SK-N-SH treated with all-trans-retinoic acid at 6 μM for 48 hours (cell line): ENCODE measurements at regions not wholly inside any gene's neighbourhood (a gene's known extent, or its start where the extent isn't known, plus 50 kb on each side); places are given as distances from the start of the nearest gene placed in this dataset.

Source experiments
- ATAC-seq: fragments of 200-7000 bp; cut with Tn5 transposase; 3 replicates; pipeline ENCODE4 v1.9.1; 2020; ENCODE audit warnings: mild to moderate bottlenecking, moderate library complexity
- BACH2 ChIP-seq: fragments of 250-450 bp; sonication (Bioruptor Pico); IDR thresholded peaks from 2 replicates; pipeline ENCODE4 v1.9.0; 2021; ENCODE audit warnings: mild to moderate bottlenecking, borderline replicate concordance
- CSDC2 ChIP-seq: fragments of 250-450 bp; sonication (Bioruptor Pico); IDR thresholded peaks from 2 replicates; pipeline ENCODE4 v1.5.0; 2020; ENCODE audit warnings: mild to moderate bottlenecking, moderate library complexity
- ESRRG ChIP-seq: fragments of 250-450 bp; sonication (Bioruptor Pico); IDR thresholded peaks from 2 replicates; pipeline ENCODE4 v1.6.1; 2021; ENCODE audit warnings: mild to moderate bottlenecking
- GLIS3 ChIP-seq: fragments of 250-450 bp; sonication (Bioruptor Pico); IDR thresholded peaks from 2 replicates; pipeline ENCODE4 v1.5.0; 2020; ENCODE audit warnings: mild to moderate bottlenecking, moderate library complexity
- ISL1 ChIP-seq: fragments of 250-450 bp; sonication (Bioruptor Pico); IDR thresholded peaks from 2 replicates; pipeline ENCODE4 v2.1.2; 2022; ENCODE audit warnings: mild to moderate bottlenecking, moderate library complexity
- OSR1 ChIP-seq: fragments of 250-450 bp; sonication (Bioruptor Pico); IDR thresholded peaks from 2 replicates; pipeline ENCODE4 v1.8.0; 2022; ENCODE audit warnings: moderate library complexity, mild to moderate bottlenecking, inconsistent platforms
- PATZ1 ChIP-seq: fragments of 250-450 bp; sonication (Bioruptor Pico); IDR thresholded peaks from 2 replicates; pipeline ENCODE4 v1.8.0; 2020; ENCODE audit warnings: mild to moderate bottlenecking, moderate library complexity, borderline replicate concordance
- POU6F1 ChIP-seq: fragments of 250-450 bp; sonication (Bioruptor Pico); IDR thresholded peaks from 2 replicates; pipeline ENCODE4 v1.8.0; 2021; ENCODE audit warnings: low read depth, mild to moderate bottlenecking, moderate library complexity, borderline replicate concordance
- PPARA ChIP-seq: fragments of 250-450 bp; sonication (Bioruptor Pico); IDR thresholded peaks from 2 replicates; pipeline ENCODE4 v1.5.0; 2020; ENCODE audit warnings: mild to moderate bottlenecking, borderline replicate concordance
- RARB ChIP-seq: fragments of 250-450 bp; sonication (Bioruptor Pico); IDR thresholded peaks from 2 replicates; pipeline ENCODE4 v1.8.0; 2021; ENCODE audit warnings: mild to moderate bottlenecking, moderate library complexity
- SNAI2 ChIP-seq: fragments of 250-450 bp; sonication (Bioruptor Pico); IDR thresholded peaks from 2 replicates; pipeline ENCODE4 v1.5.0; 2020; ENCODE audit warnings: mild to moderate bottlenecking, moderate library complexity
- TCF4 ChIP-seq: fragments of 250-450 bp; sonication (Bioruptor Pico); IDR thresholded peaks from 2 replicates; pipeline ENCODE4 v1.8.0; 2021; ENCODE audit warnings: mild to moderate bottlenecking, moderate library complexity, borderline replicate concordance
- ZC3H10 ChIP-seq: fragments of 250-450 bp; sonication (Bioruptor Pico); IDR thresholded peaks from 2 replicates; pipeline ENCODE4 v1.5.1; 2021; ENCODE audit warnings: mild to moderate bottlenecking, moderate library complexity
- ZFP3 ChIP-seq: fragments of 250-450 bp; sonication (Bioruptor Pico); IDR thresholded peaks from 2 replicates; pipeline ENCODE4 v1.5.0; 2020; ENCODE audit warnings: mild to moderate bottlenecking, moderate library complexity
- ZFP30 ChIP-seq: fragments of 450-650 bp; formaldehyde crosslinking; IDR thresholded peaks from 2 replicates; pipeline ENCODE4 v1.5.0; 2022; ENCODE audit warnings: mild to moderate bottlenecking, moderate library complexity
- ZNF565 ChIP-seq: fragments of 450-650 bp; formaldehyde crosslinking; conservative IDR thresholded peaks from 2 replicates; pipeline ENCODE4 v1.5.0; 2020; ENCODE audit warnings: low read depth, mild to moderate bottlenecking, moderate library complexity
- ZNF70 ChIP-seq: fragments of 450-650 bp; formaldehyde crosslinking; IDR thresholded peaks from 2 replicates; pipeline ENCODE4 v1.5.0; 2020; ENCODE audit warnings: mild to moderate bottlenecking, moderate library complexity
- ZNF8 ChIP-seq: fragments of 450-650 bp; formaldehyde crosslinking; IDR thresholded peaks from 2 replicates; pipeline ENCODE4 v1.5.0; 2020; ENCODE audit warnings: mild to moderate bottlenecking, moderate library complexity
- TF ChIP-seq, protein P1 (sequence below): fragments of 250-450 bp; sonication (Bioruptor Pico); IDR thresholded peaks from 2 replicates; pipeline ENCODE4 v1.5.0; 2020; ENCODE audit warnings: mild to moderate bottlenecking, moderate library complexity
- TF ChIP-seq, protein P2 (sequence below): fragments of 250-450 bp; sonication (Bioruptor Pico); IDR thresholded peaks from 2 replicates; pipeline ENCODE4 v1.5.1; 2020; ENCODE audit warnings: low read depth, mild to moderate bottlenecking, moderate library complexity
- TF ChIP-seq, protein P3 (sequence below): fragments of 250-450 bp; sonication (Bioruptor Pico); IDR thresholded peaks from 2 replicates; pipeline ENCODE4 v1.5.1; 2021; ENCODE audit warnings: mild to moderate bottlenecking, moderate library complexity

DNA sequence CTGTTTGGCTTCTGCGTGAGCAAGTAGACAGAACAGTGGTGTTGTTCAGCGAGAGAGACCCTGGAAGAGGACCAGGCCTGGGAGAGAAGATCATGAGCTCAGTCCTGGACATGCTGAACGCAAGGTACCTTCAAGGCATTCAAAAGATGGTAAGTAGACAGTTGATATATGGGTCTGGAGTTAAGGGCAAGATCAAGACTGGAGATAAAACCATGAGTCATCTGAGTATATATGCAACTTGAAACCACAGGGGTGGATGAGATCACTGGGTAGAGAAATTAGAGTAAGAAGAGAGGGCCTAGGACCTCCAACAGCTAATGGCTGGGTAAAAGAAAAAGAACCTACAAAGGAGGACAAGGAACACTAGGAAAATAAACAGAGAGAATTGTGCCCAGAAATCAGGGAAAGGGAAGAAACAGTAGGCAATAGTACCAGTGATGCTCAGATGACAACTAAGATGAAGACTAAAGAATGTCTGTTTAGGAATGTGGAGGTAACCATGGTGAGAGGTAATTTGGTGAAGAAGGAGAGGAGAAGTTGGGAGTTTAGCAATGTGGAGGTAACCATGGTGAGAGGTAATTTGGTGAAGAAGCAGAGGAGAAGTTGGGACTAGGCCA lies 343.2 kb upstream of the ADAMTS9 start (continued):
- TF ChIP-seq TCF4 (CRISPR knock-in tag) = no peak

- TF ChIP-seq PATZ1 (CRISPR knock-in tag) (no peak), CSDC2 (CRISPR knock-in tag) (no peak), SNAI2 (CRISPR knock-in tag) (no peak), RARB (CRISPR knock-in tag) (no peak), TCF4 (CRISPR knock-in tag) (no peak)
- TF ChIP-seq, protein P1, sequence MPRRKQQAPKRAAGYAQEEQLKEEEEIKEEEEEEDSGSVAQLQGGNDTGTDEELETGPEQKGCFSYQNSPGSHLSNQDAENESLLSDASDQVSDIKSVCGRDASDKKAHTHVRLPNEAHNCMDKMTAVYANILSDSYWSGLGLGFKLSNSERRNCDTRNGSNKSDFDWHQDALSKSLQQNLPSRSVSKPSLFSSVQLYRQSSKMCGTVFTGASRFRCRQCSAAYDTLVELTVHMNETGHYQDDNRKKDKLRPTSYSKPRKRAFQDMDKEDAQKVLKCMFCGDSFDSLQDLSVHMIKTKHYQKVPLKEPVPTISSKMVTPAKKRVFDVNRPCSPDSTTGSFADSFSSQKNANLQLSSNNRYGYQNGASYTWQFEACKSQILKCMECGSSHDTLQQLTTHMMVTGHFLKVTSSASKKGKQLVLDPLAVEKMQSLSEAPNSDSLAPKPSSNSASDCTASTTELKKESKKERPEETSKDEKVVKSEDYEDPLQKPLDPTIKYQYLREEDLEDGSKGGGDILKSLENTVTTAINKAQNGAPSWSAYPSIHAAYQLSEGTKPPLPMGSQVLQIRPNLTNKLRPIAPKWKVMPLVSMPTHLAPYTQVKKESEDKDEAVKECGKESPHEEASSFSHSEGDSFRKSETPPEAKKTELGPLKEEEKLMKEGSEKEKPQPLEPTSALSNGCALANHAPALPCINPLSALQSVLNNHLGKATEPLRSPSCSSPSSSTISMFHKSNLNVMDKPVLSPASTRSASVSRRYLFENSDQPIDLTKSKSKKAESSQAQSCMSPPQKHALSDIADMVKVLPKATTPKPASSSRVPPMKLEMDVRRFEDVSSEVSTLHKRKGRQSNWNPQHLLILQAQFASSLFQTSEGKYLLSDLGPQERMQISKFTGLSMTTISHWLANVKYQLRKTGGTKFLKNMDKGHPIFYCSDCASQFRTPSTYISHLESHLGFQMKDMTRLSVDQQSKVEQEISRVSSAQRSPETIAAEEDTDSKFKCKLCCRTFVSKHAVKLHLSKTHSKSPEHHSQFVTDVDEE (CRISPR knock-in tag) = no peak
- ATAC-seq = no peak
These were observed 342.3 kb upstream of the ADAMTS9 start for GRCh38 chr3:65030014-65030627.

DNA sequence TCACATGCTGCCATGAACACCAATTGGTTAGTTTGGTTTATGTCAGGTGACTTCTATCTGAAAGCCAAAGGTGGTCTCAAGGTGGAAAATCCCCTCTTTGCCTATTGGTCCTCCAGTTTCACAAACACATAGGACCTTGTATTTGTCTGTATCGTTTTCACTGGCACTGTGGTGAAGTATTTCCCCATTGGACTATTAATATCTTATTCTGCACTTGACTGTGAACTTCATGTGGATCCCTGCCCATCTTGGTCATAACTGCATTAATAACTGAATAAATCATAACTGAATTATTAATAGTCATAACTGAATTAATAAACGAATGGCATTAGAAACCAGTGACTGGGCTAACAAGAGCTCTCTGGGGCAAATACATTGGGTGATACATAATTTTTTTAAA lies 341.3 kb upstream of the ADAMTS9 start:
- no peak for ATAC-seq
- TF ChIP-seq CSDC2 (CRISPR knock-in tag) = no peak
- TF ChIP-seq TCF4 (CRISPR knock-in tag) = no peak

DNA sequence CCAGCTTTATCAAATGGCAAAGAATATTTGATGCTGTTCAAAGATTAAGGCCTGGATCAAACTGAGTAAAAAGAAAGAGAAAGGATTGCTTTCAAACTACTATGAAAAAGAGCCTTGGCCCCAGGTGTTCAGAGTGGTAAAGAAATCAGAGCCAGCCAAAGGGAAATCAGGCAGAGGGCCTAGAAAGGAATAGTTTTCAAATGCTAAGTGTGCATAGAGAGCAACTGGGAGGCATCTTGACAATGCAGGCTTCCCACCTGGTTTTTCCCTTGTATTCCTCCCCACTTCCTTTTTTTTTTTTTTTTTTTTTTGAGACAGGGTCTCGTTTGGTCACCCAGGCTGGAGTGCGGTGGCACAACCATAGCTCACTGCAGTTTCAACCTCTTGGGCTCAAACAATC lies 340.2 kb upstream of the ADAMTS9 start:
- ATAC-seq = no peak
- TF ChIP-seq RARB (CRISPR knock-in tag) = no peak
- no peak for TF ChIP-seq ZFP30 (CRISPR knock-in tag)
- no peak for TF ChIP-seq ZC3H10
- no peak for TF ChIP-seq OSR1 (CRISPR knock-in tag)
- TF ChIP-seq ISL1 (CRISPR knock-in tag) = no peak
- TF ChIP-seq GLIS3 = no peak
- no peak for TF ChIP-seq ESRRG (CRISPR knock-in tag)
- no peak for TF ChIP-seq ZNF8

DNA sequence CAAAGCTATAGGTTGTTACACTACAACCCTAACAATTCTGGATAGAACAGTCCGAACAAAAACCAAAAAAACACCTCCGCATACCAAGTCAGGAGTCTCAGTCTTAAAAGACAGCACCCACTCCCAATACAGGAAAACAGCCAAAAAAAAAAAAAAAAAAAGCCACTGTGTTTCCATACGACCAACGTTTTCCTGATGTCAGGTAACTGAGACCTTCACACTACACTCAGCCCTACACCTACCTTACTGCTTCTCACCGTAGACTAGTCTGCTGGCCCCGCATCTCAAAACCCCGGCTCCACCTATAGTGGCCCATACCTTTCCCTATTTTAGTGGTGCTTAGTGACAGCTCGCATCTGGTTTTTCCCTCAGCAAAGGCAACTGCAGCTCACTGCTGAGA lies 339.5 kb upstream of the ADAMTS9 start:
- ATAC-seq = no peak

More for the DNA sequence above, 339.5 kb upstream of the ADAMTS9 start:
- TF ChIP-seq CSDC2 (CRISPR knock-in tag) (no peak), ESRRG (CRISPR knock-in tag) (no peak), OSR1 (CRISPR knock-in tag) (no peak), ZC3H10 (no peak), ISL1 (CRISPR knock-in tag) (no peak), ZFP3 (CRISPR knock-in tag) (no peak), PPARA (CRISPR knock-in tag) (no peak), TCF4 (CRISPR knock-in tag) (no peak), POU6F1 (CRISPR knock-in tag) (no peak), RARB (CRISPR knock-in tag) (no peak), BACH2 (CRISPR knock-in tag) (no peak), PATZ1 (CRISPR knock-in tag) (no peak), ZFP30 (CRISPR knock-in tag) (no peak), ZNF565 (no peak), SNAI2 (CRISPR knock-in tag) (no peak), ZNF70 (no peak)
- TF ChIP-seq, protein P2, sequence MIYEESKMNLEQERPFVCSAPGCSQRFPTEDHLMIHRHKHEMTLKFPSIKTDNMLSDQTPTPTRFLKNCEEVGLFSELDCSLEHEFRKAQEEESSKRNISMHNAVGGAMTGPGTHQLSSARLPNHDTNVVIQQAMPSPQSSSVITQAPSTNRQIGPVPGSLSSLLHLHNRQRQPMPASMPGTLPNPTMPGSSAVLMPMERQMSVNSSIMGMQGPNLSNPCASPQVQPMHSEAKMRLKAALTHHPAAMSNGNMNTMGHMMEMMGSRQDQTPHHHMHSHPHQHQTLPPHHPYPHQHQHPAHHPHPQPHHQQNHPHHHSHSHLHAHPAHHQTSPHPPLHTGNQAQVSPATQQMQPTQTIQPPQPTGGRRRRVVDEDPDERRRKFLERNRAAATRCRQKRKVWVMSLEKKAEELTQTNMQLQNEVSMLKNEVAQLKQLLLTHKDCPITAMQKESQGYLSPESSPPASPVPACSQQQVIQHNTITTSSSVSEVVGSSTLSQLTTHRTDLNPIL (CRISPR knock-in tag) = no peak
- TF ChIP-seq, protein P3, sequence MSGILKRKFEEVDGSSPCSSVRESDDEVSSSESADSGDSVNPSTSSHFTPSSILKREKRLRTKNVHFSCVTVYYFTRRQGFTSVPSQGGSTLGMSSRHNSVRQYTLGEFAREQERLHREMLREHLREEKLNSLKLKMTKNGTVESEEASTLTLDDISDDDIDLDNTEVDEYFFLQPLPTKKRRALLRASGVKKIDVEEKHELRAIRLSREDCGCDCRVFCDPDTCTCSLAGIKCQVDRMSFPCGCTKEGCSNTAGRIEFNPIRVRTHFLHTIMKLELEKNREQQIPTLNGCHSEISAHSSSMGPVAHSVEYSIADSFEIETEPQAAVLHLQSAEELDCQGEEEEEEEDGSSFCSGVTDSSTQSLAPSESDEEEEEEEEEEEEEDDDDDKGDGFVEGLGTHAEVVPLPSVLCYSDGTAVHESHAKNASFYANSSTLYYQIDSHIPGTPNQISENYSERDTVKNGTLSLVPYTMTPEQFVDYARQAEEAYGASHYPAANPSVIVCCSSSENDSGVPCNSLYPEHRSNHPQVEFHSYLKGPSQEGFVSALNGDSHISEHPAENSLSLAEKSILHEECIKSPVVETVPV (CRISPR knock-in tag) = no peak
